EL (cell line): ENCODE measurements at regions not wholly inside any gene's neighbourhood (a gene's known extent, or its start where the extent isn't known, plus 50 kb on each side); places are given as distances from the start of the nearest gene placed in this dataset.

ENCODE experiments used
- DNase-seq: peaks from one replicate; pipeline ENCODE4 v3.0.0-alpha.2; 2016

DNA sequence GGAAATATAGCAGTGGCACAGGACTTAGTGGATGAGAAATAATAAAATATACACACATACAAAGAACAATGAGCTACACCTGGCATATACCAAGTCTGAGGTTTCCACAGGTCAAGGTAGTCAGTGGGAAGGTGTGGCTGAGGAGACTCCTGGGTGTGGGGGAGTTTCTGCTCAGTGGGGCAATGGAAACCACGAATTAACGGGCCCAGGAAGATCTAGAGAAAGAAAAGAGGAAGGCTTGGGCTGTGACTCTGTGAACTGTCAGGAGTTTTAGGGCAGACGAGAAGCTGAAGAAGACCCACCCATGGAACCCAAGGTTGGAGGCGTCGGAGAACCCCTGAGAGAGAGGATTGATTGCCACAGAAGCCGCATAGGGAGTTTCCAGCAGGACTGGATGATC lies 196.5 kb downstream of the HERPUD2 start:
- no peak for DNase-seq

GRCh38 chr7:35495844-35496243 lies 199.1 kb downstream of the HERPUD2 start:
- DNase-seq: no peak

DNA sequence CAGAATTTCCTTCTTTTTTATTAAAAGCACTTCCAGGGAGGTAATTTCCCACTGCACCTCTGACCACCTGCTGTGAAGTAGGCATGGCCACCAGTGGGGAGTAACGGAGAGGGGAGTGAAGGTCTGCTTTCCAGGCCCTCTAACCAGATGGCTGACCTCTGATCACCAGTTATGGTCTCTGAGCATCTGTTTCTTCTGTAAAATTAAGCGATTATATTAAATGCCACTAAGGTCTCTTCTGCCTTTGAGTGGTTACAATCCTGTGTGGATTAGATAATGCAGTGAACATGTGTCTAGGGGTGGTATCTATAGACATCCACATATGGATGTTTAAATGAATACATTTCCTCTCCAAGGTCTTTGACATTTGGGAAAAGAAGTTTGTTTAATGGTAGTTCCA lies 199.6 kb downstream of the HERPUD2 start:
- no peak for DNase-seq

- no peak for DNase-seq
Measured at GRCh38 chr7:35494407-35494806, 200.5 kb downstream of the HERPUD2 start.

DNA sequence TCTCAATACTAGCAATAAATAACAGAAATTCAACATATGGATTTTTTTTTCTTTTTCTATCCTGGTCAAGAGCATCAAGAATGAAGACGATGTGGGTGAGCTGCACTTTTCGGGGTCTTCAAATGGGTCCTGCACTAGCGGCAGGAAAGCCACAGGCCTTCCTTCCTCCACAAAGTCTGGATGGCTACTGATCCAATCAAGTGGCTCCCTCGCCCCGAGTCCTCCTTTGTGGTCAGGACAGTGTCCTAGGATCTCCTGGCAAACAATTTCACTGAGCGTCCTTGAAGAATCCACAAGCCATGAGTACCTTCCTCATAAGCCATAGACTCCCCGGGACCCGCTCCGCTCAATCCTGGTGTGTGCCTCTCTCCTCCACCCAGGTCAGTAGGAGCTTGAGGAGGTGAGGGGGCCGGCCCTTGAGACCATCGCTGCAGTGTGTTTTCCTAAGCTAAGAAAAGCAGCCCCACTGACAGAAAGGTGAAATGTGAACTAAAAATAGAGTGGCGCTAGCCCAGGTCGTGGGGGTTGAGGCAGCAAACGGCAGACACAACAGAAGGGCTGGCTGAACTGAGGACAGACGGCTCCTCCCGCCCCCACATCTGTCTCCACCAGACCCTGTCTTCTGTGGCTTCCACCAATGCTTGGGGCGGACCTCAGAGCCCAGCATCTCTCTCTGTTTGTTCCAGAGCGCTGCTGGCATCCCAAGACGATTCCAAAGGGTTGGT lies 202.3 kb downstream of the HERPUD2 start:
- no peak for DNase-seq

- no peak for DNase-seq
Measured at GRCh38 chr7:35491233-35491632, 203.7 kb downstream of the HERPUD2 start.

DNA sequence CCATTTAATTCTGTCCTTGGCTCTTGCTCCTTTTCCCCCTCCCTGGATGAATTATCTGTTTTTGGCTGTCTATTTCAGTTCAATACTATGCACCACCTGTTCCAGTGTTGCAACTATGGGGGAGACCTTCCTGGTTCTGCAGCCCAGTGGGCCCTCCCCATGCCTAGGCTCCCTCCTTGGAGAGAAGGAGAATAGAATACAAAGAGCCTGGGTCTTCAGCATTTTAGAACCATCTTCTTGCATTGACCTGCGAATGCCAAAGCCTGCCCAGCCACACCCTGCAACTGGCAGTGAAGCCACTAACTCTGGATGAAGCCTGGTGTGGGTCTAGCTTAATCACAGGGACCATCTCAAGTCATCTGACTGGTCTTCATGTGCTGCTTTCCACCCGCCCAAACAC lies 207.1 kb downstream of the HERPUD2 start:
- DNase-seq: no peak

DNA sequence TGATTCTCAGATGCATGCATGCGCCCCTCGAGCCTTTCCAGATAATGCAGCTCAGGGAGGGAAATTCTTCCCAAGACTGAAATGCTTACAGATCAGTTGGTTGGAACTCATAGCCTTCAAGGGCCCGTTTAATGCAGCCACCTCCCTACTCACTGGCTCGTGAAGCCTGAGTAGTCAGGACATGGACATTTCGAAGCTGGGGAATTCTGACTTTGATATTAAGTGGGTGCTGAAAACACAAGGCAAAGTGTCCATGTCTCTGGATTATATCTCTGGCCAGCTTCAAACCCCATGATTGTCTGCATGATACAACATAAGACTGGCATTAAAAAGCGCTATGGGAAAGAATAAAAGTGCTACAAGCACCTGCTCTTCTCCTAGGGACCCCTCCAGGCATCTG lies 207.5 kb downstream of the HERPUD2 start:
- no peak for DNase-seq

GRCh38 chr7:35485436-35485835 lies 209.5 kb downstream of the HERPUD2 start:
- no peak for DNase-seq

DNA sequence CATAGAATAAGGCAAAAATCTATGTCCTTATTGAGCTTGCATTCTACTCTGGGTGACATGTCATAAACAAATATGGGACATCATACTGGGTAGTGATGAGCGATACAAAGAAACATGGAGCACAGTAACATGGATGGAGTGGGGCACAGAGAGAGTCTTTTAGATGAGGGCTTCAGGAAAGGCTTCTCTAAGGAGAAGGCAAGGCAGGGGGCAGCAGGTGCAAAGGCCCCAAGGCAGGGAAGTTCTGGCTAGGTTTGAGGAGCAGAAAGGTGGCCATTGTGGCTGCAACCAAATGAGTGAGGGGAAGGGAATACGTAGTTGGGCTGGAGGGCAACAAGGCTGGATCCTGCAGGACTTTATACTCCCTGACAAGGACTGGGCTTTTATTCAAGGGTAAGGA lies 211.4 kb downstream of the HERPUD2 start:
- no peak for DNase-seq

DNA sequence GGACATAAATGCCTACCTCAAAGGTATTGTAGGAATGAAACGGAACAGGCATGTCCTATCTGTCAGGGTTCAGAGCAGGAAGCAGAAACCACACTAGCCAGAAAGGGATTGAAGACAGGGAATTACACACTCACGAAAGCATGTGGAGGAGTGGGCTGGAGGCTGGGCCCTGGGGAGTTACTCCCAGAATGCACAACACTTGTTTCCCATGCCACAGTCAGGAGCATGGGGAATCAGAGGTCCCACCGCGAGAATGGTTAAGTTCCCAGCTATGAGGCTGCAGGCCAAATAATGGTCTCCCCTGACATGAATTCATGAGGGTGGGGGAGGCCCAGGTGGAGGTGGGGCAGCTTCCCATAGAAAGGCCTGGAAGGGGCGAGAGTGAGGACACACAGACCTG lies 212.7 kb downstream of the HERPUD2 start:
- no peak for DNase-seq

- DNase-seq: no peak
Measured at GRCh38 chr7:35480806-35481205, 214.1 kb downstream of the HERPUD2 start.

DNA sequence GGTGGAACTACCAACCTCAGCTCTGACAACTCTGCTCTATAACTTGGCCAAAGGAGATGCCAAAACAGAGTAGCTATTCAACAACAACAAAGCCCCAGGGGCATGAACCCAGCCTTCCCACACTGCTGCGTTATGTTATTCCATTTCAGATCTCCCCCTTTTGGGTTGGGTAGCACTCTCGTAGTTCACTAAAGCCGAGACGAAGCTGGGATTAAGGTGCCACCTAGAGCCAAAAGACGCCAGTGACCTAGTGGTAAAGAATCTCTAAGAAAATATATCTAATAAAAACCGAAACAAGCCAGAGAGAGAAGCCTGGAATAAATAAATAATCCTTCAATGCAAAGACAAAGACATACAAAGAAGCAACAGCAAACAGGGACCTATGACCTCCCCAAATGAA lies 217.3 kb downstream of the HERPUD2 start:
- no peak for DNase-seq

DNA sequence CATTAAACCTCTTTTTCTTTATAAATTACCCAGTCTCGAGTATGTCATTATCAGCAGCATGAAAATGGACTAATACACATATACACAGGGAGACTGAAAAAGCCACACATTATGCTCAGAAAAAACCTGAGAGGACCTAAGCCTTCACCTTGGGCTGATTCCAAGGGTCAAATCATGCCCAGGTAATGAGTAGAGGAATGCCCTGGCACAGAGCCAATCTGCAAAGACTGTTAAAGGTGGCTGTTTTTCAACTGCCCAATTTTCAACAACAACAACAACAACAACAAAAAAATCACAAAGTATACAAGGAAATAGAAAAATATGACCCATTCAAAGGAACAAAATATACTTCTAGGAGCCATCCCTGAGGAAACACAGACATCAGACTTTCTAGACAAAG lies 220.2 kb upstream of the TBX20 start:
- DNase-seq: no peak

GRCh38 chr7:35468606-35469005 lies 214.7 kb upstream of the TBX20 start:
- no peak for DNase-seq

DNA sequence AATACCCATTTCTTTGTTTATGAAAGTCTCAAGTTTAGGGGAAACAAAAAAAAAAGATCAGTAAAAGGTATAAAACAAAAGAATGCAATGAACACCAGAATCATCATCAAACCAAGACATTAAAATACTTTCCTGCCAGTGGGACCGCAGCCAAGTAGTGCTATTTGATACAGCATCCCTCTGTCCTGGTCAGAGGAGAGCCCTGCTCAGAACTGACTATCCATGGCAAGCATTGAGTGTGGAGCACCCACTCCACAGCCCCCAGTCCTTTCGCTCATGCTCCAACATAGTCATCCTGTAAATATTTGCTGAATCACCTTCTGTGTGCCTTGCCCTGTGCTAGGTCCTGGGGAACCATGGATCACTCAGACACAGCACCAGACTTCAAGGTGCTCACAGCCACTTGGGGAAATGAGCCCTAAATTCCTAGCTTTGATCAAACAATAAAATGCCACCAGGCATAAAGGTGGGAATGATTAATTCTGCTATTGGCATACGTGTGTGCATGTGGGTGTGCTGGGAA lies 213.6 kb upstream of the TBX20 start:
- DNase-seq: no peak

- DNase-seq: no peak
Measured at GRCh38 chr7:35465791-35466336, 212.0 kb upstream of the TBX20 start.

DNA sequence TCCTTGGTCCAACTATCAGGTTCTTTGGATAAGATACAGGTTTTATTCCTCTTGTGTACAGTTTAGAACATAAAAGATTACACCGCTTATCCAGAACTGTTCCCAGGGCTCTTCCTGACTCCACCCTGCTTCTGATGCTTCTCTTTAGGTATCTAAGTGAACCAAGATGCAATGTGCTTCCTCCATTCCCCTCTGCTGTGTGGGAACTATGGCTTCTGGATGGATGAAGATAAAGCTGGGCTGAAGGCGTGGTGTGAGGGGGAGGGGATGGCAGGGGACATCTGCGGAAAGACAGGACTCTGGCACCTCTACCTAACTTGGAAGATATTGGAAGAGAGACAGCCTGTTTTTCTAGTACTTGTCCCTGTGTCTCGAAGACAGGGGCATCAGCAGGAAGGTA lies 209.9 kb upstream of the TBX20 start:
- DNase-seq: no peak

GRCh38 chr7:35463176-35463700 lies 209.3 kb upstream of the TBX20 start:
- DNase-seq: no peak

- DNase-seq: no peak
Measured at GRCh38 chr7:35454575-35455385, 200.9 kb upstream of the TBX20 start.

- DNase-seq: no peak
Measured at GRCh38 chr7:35450456-35451214, 196.7 kb upstream of the TBX20 start.

DNA sequence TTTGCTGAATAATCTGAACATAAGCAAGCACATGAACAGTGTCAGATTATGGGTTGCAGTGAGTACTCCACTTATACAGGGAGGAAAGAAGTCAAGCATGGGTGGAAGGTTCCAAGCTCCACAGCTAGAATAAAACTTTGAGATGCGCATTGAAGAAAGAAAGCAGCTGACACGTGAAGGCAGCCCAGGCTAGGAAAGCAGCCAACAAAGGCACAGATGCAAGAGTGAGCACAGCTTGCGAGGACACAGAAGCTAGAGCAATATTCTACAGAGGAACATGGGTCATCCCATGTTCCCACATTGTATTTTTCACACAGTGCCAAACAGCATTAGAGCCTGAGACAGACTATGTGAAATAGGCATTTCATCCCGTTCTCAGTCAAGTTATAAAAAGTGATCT lies 194.6 kb upstream of the TBX20 start:
- no peak for DNase-seq

- DNase-seq: no peak
Measured at GRCh38 chr7:35446091-35446490, 192.2 kb upstream of the TBX20 start.
